ENCODE measurements at regions not wholly inside any gene's neighbourhood (a gene's known extent, or its start where the extent isn't known, plus 50 kb on each side); places are given as distances from the start of the nearest gene placed in this dataset.

GRCh38 chr22:47432683-47433082 is 670.2 kb downstream of the TBC1D22A start:
- Histone ChIP-seq H3K9ac (ENCODE audit: low read depth in 1 of 2, low read length in 2 of 2) (no peak overlapping the region), H3K9me3 (ENCODE audit: control insufficient read depth in 2 of 2, low read length in 2 of 2) (peaks cover 0 to 3% of the 10 kb centered on the region in 2 donors)

GRCh38 chr22:47423861-47424820 is 661.7 kb downstream of the TBC1D22A start:
- Histone ChIP-seq H3K9ac (ENCODE audit: low read depth in 1 of 2, low read length in 2 of 2) (no peak overlapping the region), H3K36me3 (ENCODE audit: control insufficient read depth in 2 of 2, insufficient read depth in 2 of 2, low read length in 2 of 2) (no peaks in the 10 kb centered on the region), H3K9me3 (ENCODE audit: control insufficient read depth in 2 of 2, low read length in 2 of 2) (no peaks in the 10 kb centered on the region), H3K27me3 (ENCODE audit: control insufficient read depth in 2 of 2, insufficient read depth in 2 of 2, low read length in 2 of 2) (no peaks in the 10 kb centered on the region), H3K4me3 (ENCODE audit: low read length in 2 of 2) (no peak overlapping the region), H3K4me1 (ENCODE audit: control insufficient read depth in 2 of 2, insufficient read depth in 2 of 2, low read length in 2 of 2) (no peaks in the 10 kb centered on the region), H3K27ac (ENCODE audit: low read depth in 2 of 2, low read length in 2 of 2) (no peak overlapping the region)

More at GRCh38 chr22:47432683-47433082, 670.2 kb downstream of the TBC1D22A start:
- Histone ChIP-seq H3K27me3 (ENCODE audit: control insufficient read depth in 2 of 2, insufficient read depth in 2 of 2, low read length in 2 of 2) (no peaks in the 10 kb centered on the region), H3K36me3 (ENCODE audit: control insufficient read depth in 2 of 2, insufficient read depth in 2 of 2, low read length in 2 of 2) (no peaks in the 10 kb centered on the region), H3K27ac (ENCODE audit: low read depth in 2 of 2, low read length in 2 of 2) (no peak overlapping the region), H3K4me3 (ENCODE audit: low read length in 2 of 2) (no peak overlapping the region), H3K4me1 (ENCODE audit: control insufficient read depth in 2 of 2, insufficient read depth in 2 of 2, low read length in 2 of 2) (no peaks in the 10 kb centered on the region)

GRCh38 chr22:47423266-47423665 is 660.8 kb downstream of the TBC1D22A start:
- H3K27me3 ChIP-seq (ENCODE audit: control insufficient read depth in 2 of 2, insufficient read depth in 2 of 2, low read length in 2 of 2), result no peaks in the 10 kb centered on the region
- no peaks in the 10 kb centered on the region for H3K36me3 ChIP-seq (ENCODE audit: control insufficient read depth in 2 of 2, insufficient read depth in 2 of 2, low read length in 2 of 2)

GRCh38 chr22:47422736-47423135 is 660.3 kb downstream of the TBC1D22A start:
- Histone ChIP-seq H3K4me1 (ENCODE audit: control insufficient read depth in 2 of 2, insufficient read depth in 2 of 2, low read length in 2 of 2) (no peaks in the 10 kb centered on the region), H3K4me3 (ENCODE audit: low read length in 2 of 2) (no peak overlapping the region), H3K27ac (ENCODE audit: low read depth in 2 of 2, low read length in 2 of 2) (no peak overlapping the region), H3K9me3 (ENCODE audit: control insufficient read depth in 2 of 2, low read length in 2 of 2) (no peaks in the 10 kb centered on the region), H3K9ac (ENCODE audit: low read depth in 1 of 2, low read length in 2 of 2) (no peak overlapping the region), H3K36me3 (ENCODE audit: control insufficient read depth in 2 of 2, insufficient read depth in 2 of 2, low read length in 2 of 2) (no peaks in the 10 kb centered on the region), H3K27me3 (ENCODE audit: control insufficient read depth in 2 of 2, insufficient read depth in 2 of 2, low read length in 2 of 2) (no peaks in the 10 kb centered on the region)

More at GRCh38 chr22:47423266-47423665, 660.8 kb downstream of the TBC1D22A start:
- H3K4me1 ChIP-seq (ENCODE audit: control insufficient read depth in 2 of 2, insufficient read depth in 2 of 2, low read length in 2 of 2), result no peaks in the 10 kb centered on the region
- no peak overlapping the region for H3K27ac ChIP-seq (ENCODE audit: low read depth in 2 of 2, low read length in 2 of 2)
- no peak overlapping the region for H3K4me3 ChIP-seq (ENCODE audit: low read length in 2 of 2)
- H3K9ac ChIP-seq (ENCODE audit: low read depth in 1 of 2, low read length in 2 of 2), result no peak overlapping the region
- no peaks in the 10 kb centered on the region for H3K9me3 ChIP-seq (ENCODE audit: control insufficient read depth in 2 of 2, low read length in 2 of 2)

GRCh38 chr22:47421846-47422245 is 659.4 kb downstream of the TBC1D22A start:
- Histone ChIP-seq H3K36me3 (ENCODE audit: control insufficient read depth in 2 of 2, insufficient read depth in 2 of 2, low read length in 2 of 2) (no peaks in the 10 kb centered on the region), H3K9me3 (ENCODE audit: control insufficient read depth in 2 of 2, low read length in 2 of 2) (no peaks in the 10 kb centered on the region), H3K27ac (ENCODE audit: low read depth in 2 of 2, low read length in 2 of 2) (no peak overlapping the region), H3K27me3 (ENCODE audit: control insufficient read depth in 2 of 2, insufficient read depth in 2 of 2, low read length in 2 of 2) (no peaks in the 10 kb centered on the region), H3K4me1 (ENCODE audit: control insufficient read depth in 2 of 2, insufficient read depth in 2 of 2, low read length in 2 of 2) (no peaks in the 10 kb centered on the region), H3K4me3 (ENCODE audit: low read length in 2 of 2) (no peak overlapping the region), H3K9ac (ENCODE audit: low read depth in 1 of 2, low read length in 2 of 2) (no peak overlapping the region)

GRCh38 chr22:47420211-47420610 is 657.8 kb downstream of the TBC1D22A start:
- H3K4me3 ChIP-seq (ENCODE audit: low read length in 2 of 2), result no peak overlapping the region
- H3K9me3 ChIP-seq (ENCODE audit: control insufficient read depth in 2 of 2, low read length in 2 of 2), result no peaks in the 10 kb centered on the region
- H3K27ac ChIP-seq (ENCODE audit: low read depth in 2 of 2, low read length in 2 of 2), result no peak overlapping the region
- H3K9ac ChIP-seq (ENCODE audit: low read depth in 1 of 2, low read length in 2 of 2), result no peak overlapping the region
- H3K36me3 ChIP-seq (ENCODE audit: control insufficient read depth in 2 of 2, insufficient read depth in 2 of 2, low read length in 2 of 2), result no peaks in the 10 kb centered on the region
- H3K4me1 ChIP-seq (ENCODE audit: control insufficient read depth in 2 of 2, insufficient read depth in 2 of 2, low read length in 2 of 2), result no peaks in the 10 kb centered on the region
- H3K27me3 ChIP-seq (ENCODE audit: control insufficient read depth in 2 of 2, insufficient read depth in 2 of 2, low read length in 2 of 2), result no peaks in the 10 kb centered on the region

- Histone ChIP-seq H3K27ac (ENCODE audit: low read depth in 2 of 2, low read length in 2 of 2) (no peak overlapping the region), H3K4me1 (ENCODE audit: control insufficient read depth in 2 of 2, insufficient read depth in 2 of 2, low read length in 2 of 2) (no peaks in the 10 kb centered on the region), H3K9ac (ENCODE audit: low read depth in 1 of 2, low read length in 2 of 2) (no peak overlapping the region)
These were observed 656.8 kb downstream of the TBC1D22A start for GRCh38 chr22:47419239-47419638.

GRCh38 chr22:47417699-47418098 is 655.2 kb downstream of the TBC1D22A start:
- Histone ChIP-seq H3K4me3 (ENCODE audit: low read length in 2 of 2) (no peak overlapping the region), H3K36me3 (ENCODE audit: control insufficient read depth in 2 of 2, insufficient read depth in 2 of 2, low read length in 2 of 2) (no peaks in the 10 kb centered on the region), H3K9me3 (ENCODE audit: control insufficient read depth in 2 of 2, low read length in 2 of 2) (no peaks in the 10 kb centered on the region), H3K27me3 (ENCODE audit: control insufficient read depth in 2 of 2, insufficient read depth in 2 of 2, low read length in 2 of 2) (no peaks in the 10 kb centered on the region), H3K4me1 (ENCODE audit: control insufficient read depth in 2 of 2, insufficient read depth in 2 of 2, low read length in 2 of 2) (no peaks in the 10 kb centered on the region), H3K27ac (ENCODE audit: low read depth in 2 of 2, low read length in 2 of 2) (no peak overlapping the region), H3K9ac (ENCODE audit: low read depth in 1 of 2, low read length in 2 of 2) (no peak overlapping the region)

More at GRCh38 chr22:47419239-47419638, 656.8 kb downstream of the TBC1D22A start:
- Histone ChIP-seq H3K36me3 (ENCODE audit: control insufficient read depth in 2 of 2, insufficient read depth in 2 of 2, low read length in 2 of 2) (no peaks in the 10 kb centered on the region), H3K4me3 (ENCODE audit: low read length in 2 of 2) (no peak overlapping the region), H3K9me3 (ENCODE audit: control insufficient read depth in 2 of 2, low read length in 2 of 2) (no peaks in the 10 kb centered on the region), H3K27me3 (ENCODE audit: control insufficient read depth in 2 of 2, insufficient read depth in 2 of 2, low read length in 2 of 2) (no peaks in the 10 kb centered on the region)

GRCh38 chr22:47411006-47411405 is 648.6 kb downstream of the TBC1D22A start:
- H3K27me3 ChIP-seq (ENCODE audit: control insufficient read depth in 2 of 2, insufficient read depth in 2 of 2, low read length in 2 of 2), result peaks cover 0 to 2% of the 10 kb centered on the region in 2 donors
- no peaks in the 10 kb centered on the region for H3K4me1 ChIP-seq (ENCODE audit: control insufficient read depth in 2 of 2, insufficient read depth in 2 of 2, low read length in 2 of 2)
- no peaks in the 10 kb centered on the region for H3K9me3 ChIP-seq (ENCODE audit: control insufficient read depth in 2 of 2, low read length in 2 of 2)
- H3K4me3 ChIP-seq (ENCODE audit: low read length in 2 of 2), result no peak overlapping the region
- no peak overlapping the region for H3K9ac ChIP-seq (ENCODE audit: low read depth in 1 of 2, low read length in 2 of 2)
- H3K27ac ChIP-seq (ENCODE audit: low read depth in 2 of 2, low read length in 2 of 2), result no peak overlapping the region
- no peaks in the 10 kb centered on the region for H3K36me3 ChIP-seq (ENCODE audit: control insufficient read depth in 2 of 2, insufficient read depth in 2 of 2, low read length in 2 of 2)

- H3K4me1 ChIP-seq (ENCODE audit: control insufficient read depth in 2 of 2, insufficient read depth in 2 of 2, low read length in 2 of 2), result no peaks in the 10 kb centered on the region
- peaks cover 0 to 2% of the 10 kb centered on the region in 2 donors for H3K27me3 ChIP-seq (ENCODE audit: control insufficient read depth in 2 of 2, insufficient read depth in 2 of 2, low read length in 2 of 2)
- no peak overlapping the region for H3K27ac ChIP-seq (ENCODE audit: low read depth in 2 of 2, low read length in 2 of 2)
- H3K9ac ChIP-seq (ENCODE audit: low read depth in 1 of 2, low read length in 2 of 2), result no peak overlapping the region
- no peaks in the 10 kb centered on the region for H3K9me3 ChIP-seq (ENCODE audit: control insufficient read depth in 2 of 2, low read length in 2 of 2)
- no peaks in the 10 kb centered on the region for H3K36me3 ChIP-seq (ENCODE audit: control insufficient read depth in 2 of 2, insufficient read depth in 2 of 2, low read length in 2 of 2)
- no peak overlapping the region for H3K4me3 ChIP-seq (ENCODE audit: low read length in 2 of 2)
These were observed 647.3 kb downstream of the TBC1D22A start for GRCh38 chr22:47409539-47410275.
